ENCODE measurements at regions not wholly inside any gene's neighbourhood (a gene's known extent, or its start where the extent isn't known, plus 50 kb on each side); places are given as distances from the start of the nearest gene placed in this dataset.
A peak's percentile ranks its signal among the peaks of the same experiment; 100 is the strongest.

DNA sequence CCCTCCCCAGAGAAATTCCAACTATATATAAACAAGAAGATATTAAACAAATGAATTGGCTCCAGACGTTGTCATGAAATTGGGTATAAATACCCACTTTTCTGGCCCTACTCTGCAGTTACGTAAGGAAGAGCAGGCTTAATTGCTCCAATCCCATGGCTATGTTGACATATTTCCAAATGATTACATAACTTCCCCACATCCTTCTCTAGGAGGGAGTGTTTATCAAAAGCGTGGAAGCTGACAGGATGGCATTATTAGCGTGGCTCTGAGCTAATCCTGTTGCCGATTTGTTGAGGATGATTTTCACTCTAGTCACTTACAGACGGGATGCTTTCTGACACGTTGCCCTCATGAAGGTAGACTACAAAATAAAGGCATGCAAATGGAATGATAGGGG lies 347.5 kb upstream of the TMCO5A start:
- Histone ChIP-seq H3K4me1 (ENCODE audit: control insufficient read depth, insufficient read depth, low read length) (no peaks in the 10 kb centered on the region), H3K36me3 (ENCODE audit: control insufficient read depth, insufficient read depth, low read length) (no peaks in the 10 kb centered on the region), H3K9me3 (replicated peaks; ENCODE audit: control insufficient read depth, low read depth, low read length) (peaks cover 10% of the 10 kb centered on the region), H3K27ac (ENCODE audit: low read length) (peak overlapping the region; percentile 37), H3K27me3 (ENCODE audit: control insufficient read depth, insufficient read depth, low read length) (no peaks in the 10 kb centered on the region), H3K4me3 (ENCODE audit: low read length) (no peak overlapping the region)
- WGBS (ENCODE audit: insufficient coverage) = 31% methylated on average over 2 of the region's 7 CpGs
- DNase-seq = peak; percentile 30

- Histone ChIP-seq H3K36me3 (ENCODE audit: control insufficient read depth, insufficient read depth, low read length) (no peaks in the 10 kb centered on the region), H3K27me3 (ENCODE audit: control insufficient read depth, insufficient read depth, low read length) (no peaks in the 10 kb centered on the region), H3K27ac (ENCODE audit: low read length) (no peak overlapping the region), H3K9me3 (replicated peaks; ENCODE audit: control insufficient read depth, low read depth, low read length) (no peaks in the 10 kb centered on the region), H3K4me1 (ENCODE audit: control insufficient read depth, insufficient read depth, low read length) (no peaks in the 10 kb centered on the region), H3K4me3 (ENCODE audit: low read length) (no peak overlapping the region)
- WGBS (ENCODE audit: insufficient coverage) = no CpG with 5 or more reads among the region's 2 CpGs
- DNase-seq = no peak
Observed at GRCh38 chr15:37594417-37594816, 340.0 kb upstream of the TMCO5A start.

GRCh38 chr15:37595426-37595970 lies 338.9 kb upstream of the TMCO5A start:
- WGBS (ENCODE audit: insufficient coverage) = 40% methylated on average over 1 of the region's 4 CpGs

DNA sequence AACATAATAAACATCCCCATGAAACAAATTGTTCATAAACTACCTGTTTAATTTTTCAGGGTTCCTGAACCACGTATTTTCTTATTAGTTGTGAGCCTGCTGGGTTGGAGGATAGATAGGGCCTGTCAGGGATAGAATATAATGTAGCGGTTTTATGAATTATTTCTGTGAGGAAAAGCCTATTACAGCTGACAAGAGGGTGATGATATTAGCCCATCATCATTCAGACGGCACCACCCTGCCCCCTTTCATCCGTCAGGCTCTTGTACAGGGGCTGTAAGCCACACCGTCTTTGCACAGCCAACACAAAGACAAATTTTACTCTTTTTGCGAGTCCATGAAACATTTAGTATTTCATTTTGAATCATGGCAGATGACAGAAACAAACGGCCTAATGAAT lies 335.3 kb upstream of the TMCO5A start:
- Histone ChIP-seq H3K4me3 (ENCODE audit: low read length) (no peak overlapping the region), H3K9me3 (replicated peaks; ENCODE audit: control insufficient read depth, low read depth, low read length) (no peaks in the 10 kb centered on the region), H3K27ac (ENCODE audit: low read length) (no peak overlapping the region), H3K36me3 (ENCODE audit: control insufficient read depth, insufficient read depth, low read length) (no peaks in the 10 kb centered on the region), H3K4me1 (ENCODE audit: control insufficient read depth, insufficient read depth, low read length) (no peaks in the 10 kb centered on the region), H3K27me3 (ENCODE audit: control insufficient read depth, insufficient read depth, low read length) (no peaks in the 10 kb centered on the region)
- WGBS (ENCODE audit: insufficient coverage) = 93% methylated on average over 2 of the region's 7 CpGs
- DNase-seq = no peak

More at GRCh38 chr15:37595426-37595970, 338.9 kb upstream of the TMCO5A start:
- no peaks in the 10 kb centered on the region for H3K36me3 ChIP-seq (ENCODE audit: control insufficient read depth, insufficient read depth, low read length)
- H3K9me3 ChIP-seq (replicated peaks; ENCODE audit: control insufficient read depth, low read depth, low read length) = no peaks in the 10 kb centered on the region
- H3K4me1 ChIP-seq (ENCODE audit: control insufficient read depth, insufficient read depth, low read length) = no peaks in the 10 kb centered on the region
- no peak overlapping the region for H3K27ac ChIP-seq (ENCODE audit: low read length)
- no peak overlapping the region for H3K4me3 ChIP-seq (ENCODE audit: low read length)
- H3K27me3 ChIP-seq (ENCODE audit: control insufficient read depth, insufficient read depth, low read length) = no peaks in the 10 kb centered on the region
- DNase-seq = no peak

- H3K36me3 ChIP-seq (ENCODE audit: control insufficient read depth, insufficient read depth, low read length) = no peaks in the 10 kb centered on the region
- WGBS (ENCODE audit: insufficient coverage) = no CpG with 5 or more reads among the region's 1 CpG
- H3K4me3 ChIP-seq (ENCODE audit: low read length) = no peak overlapping the region
- no peaks in the 10 kb centered on the region for H3K9me3 ChIP-seq (replicated peaks; ENCODE audit: control insufficient read depth, low read depth, low read length)
- H3K27me3 ChIP-seq (ENCODE audit: control insufficient read depth, insufficient read depth, low read length) = no peaks in the 10 kb centered on the region
- no peak for DNase-seq
- H3K27ac ChIP-seq (ENCODE audit: low read length) = no peak overlapping the region
- no peaks in the 10 kb centered on the region for H3K4me1 ChIP-seq (ENCODE audit: control insufficient read depth, insufficient read depth, low read length)
Observed at GRCh38 chr15:37616215-37616614, 318.2 kb upstream of the TMCO5A start.

DNA sequence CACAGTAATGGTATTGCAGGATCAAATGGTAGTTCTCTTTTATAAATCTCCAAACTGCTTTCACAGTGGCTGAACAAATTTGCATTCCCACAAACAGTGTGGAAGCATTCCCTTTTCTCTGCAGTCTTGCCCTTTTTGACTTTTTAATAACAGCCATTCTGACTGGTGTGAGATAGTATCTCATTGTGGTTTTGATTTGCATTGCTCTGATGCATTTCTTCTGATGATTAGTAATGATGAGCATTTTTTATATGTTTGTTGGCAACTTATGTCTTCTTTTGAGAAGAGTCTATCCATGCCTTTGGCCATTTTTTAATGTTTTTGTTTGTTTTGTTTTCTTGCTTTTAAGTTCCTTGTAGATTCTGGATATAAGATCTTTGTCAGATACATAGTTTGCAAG lies 316.1 kb upstream of the TMCO5A start:
- DNase-seq = no peak
- Histone ChIP-seq H3K27me3 (ENCODE audit: control insufficient read depth, insufficient read depth, low read length) (no peaks in the 10 kb centered on the region), H3K9me3 (replicated peaks; ENCODE audit: control insufficient read depth, low read depth, low read length) (no peaks in the 10 kb centered on the region), H3K4me1 (ENCODE audit: control insufficient read depth, insufficient read depth, low read length) (no peaks in the 10 kb centered on the region), H3K36me3 (ENCODE audit: control insufficient read depth, insufficient read depth, low read length) (no peaks in the 10 kb centered on the region), H3K4me3 (ENCODE audit: low read length) (no peak overlapping the region), H3K27ac (ENCODE audit: low read length) (no peak overlapping the region)

GRCh38 chr15:37619358-37620042 lies 314.9 kb upstream of the TMCO5A start:
- no peak for DNase-seq
- 100% methylated on average over 1 of the region's 2 CpGs for WGBS (ENCODE audit: insufficient coverage)

GRCh38 chr15:37625576-37625975 lies 308.9 kb upstream of the TMCO5A start:
- no peak for DNase-seq
- no peak overlapping the region for H3K4me3 ChIP-seq (ENCODE audit: low read length)
- H3K9me3 ChIP-seq (replicated peaks; ENCODE audit: control insufficient read depth, low read depth, low read length) = no peaks in the 10 kb centered on the region
- no peaks in the 10 kb centered on the region for H3K36me3 ChIP-seq (ENCODE audit: control insufficient read depth, insufficient read depth, low read length)
- H3K4me1 ChIP-seq (ENCODE audit: control insufficient read depth, insufficient read depth, low read length) = no peaks in the 10 kb centered on the region
- no peaks in the 10 kb centered on the region for H3K27me3 ChIP-seq (ENCODE audit: control insufficient read depth, insufficient read depth, low read length)
- no peak overlapping the region for H3K27ac ChIP-seq (ENCODE audit: low read length)

More at GRCh38 chr15:37619358-37620042, 314.9 kb upstream of the TMCO5A start:
- Histone ChIP-seq H3K27ac (ENCODE audit: low read length) (no peak overlapping the region), H3K4me3 (ENCODE audit: low read length) (no peak overlapping the region), H3K36me3 (ENCODE audit: control insufficient read depth, insufficient read depth, low read length) (no peaks in the 10 kb centered on the region), H3K9me3 (replicated peaks; ENCODE audit: control insufficient read depth, low read depth, low read length) (no peaks in the 10 kb centered on the region), H3K4me1 (ENCODE audit: control insufficient read depth, insufficient read depth, low read length) (no peaks in the 10 kb centered on the region), H3K27me3 (ENCODE audit: control insufficient read depth, insufficient read depth, low read length) (no peaks in the 10 kb centered on the region)

DNA sequence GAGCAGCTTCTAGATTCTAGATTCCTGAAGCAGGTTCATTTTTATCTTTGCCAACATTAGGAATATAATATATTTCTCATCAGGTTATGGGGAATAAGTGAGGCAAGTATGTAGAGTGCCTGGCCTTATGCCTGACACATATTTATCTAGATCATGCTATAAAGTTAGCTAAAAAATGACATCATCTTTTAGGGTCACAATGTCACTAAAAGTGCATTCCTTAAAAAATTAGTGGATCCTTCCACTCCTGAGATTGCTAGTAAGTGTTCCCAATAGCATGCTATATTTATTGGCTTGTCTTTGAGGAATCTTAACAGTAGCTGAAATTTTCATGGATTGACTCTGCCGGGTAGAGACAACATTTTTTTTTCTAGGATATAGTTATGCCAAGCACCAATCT lies 305.9 kb upstream of the TMCO5A start:
- Histone ChIP-seq H3K36me3 (ENCODE audit: control insufficient read depth, insufficient read depth, low read length) (no peaks in the 10 kb centered on the region), H3K9me3 (replicated peaks; ENCODE audit: control insufficient read depth, low read depth, low read length) (no peaks in the 10 kb centered on the region), H3K27ac (ENCODE audit: low read length) (no peak overlapping the region), H3K27me3 (ENCODE audit: control insufficient read depth, insufficient read depth, low read length) (no peaks in the 10 kb centered on the region), H3K4me1 (ENCODE audit: control insufficient read depth, insufficient read depth, low read length) (no peaks in the 10 kb centered on the region), H3K4me3 (ENCODE audit: low read length) (no peak overlapping the region)
- no CpG with 5 or more reads among the region's 1 CpG for WGBS (ENCODE audit: insufficient coverage)
- no peak for DNase-seq

DNA sequence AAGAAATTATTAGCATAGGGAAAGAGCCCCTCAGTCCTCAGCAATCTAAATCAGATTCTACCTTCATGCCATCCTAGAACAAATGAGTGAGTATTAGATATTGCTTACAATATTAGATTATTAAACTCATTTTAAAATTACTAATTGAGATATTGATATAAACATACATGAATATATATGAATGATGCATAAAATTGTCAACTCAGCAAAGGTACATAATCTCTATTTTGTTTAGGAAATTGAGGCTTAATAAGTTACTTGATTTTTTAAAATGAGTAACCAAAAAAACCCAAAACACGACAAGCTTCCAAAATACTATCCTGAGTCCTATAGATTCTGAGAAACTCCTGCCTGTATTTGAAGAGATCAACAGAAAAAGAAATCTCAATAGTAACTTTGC lies 297.7 kb upstream of the TMCO5A start:
- no peaks in the 10 kb centered on the region for H3K9me3 ChIP-seq (replicated peaks; ENCODE audit: control insufficient read depth, low read depth, low read length)
- WGBS (ENCODE audit: insufficient coverage) = no CpG with 5 or more reads among the region's 1 CpG
- DNase-seq = no peak

DNA sequence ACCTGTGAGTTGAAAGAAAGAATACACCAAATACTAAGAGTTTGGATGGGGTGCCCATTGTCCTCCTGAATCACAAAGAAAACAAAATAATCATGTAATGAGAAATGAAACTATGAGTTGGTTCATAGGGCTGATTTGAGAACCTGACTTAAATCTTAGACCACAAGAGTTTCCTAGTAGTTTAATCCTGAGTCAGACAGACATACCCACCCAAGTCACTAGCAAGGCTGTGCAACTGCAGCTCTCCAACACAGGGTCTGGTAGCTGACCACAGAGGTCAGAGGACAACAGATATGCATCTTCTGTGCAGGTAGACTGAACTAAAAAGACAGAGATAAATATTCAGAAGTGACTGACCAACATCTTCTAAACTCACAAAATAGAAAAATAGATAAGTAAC lies 296.3 kb upstream of the TMCO5A start:
- Histone ChIP-seq H3K9me3 (replicated peaks; ENCODE audit: control insufficient read depth, low read depth, low read length) (no peaks in the 10 kb centered on the region), H3K27ac (ENCODE audit: low read length) (no peak overlapping the region), H3K36me3 (ENCODE audit: control insufficient read depth, insufficient read depth, low read length) (no peaks in the 10 kb centered on the region), H3K4me1 (ENCODE audit: control insufficient read depth, insufficient read depth, low read length) (no peaks in the 10 kb centered on the region), H3K4me3 (ENCODE audit: low read length) (no peak overlapping the region), H3K27me3 (ENCODE audit: control insufficient read depth, insufficient read depth, low read length) (no peaks in the 10 kb centered on the region)
- no peak for DNase-seq

More for the DNA sequence above, 297.7 kb upstream of the TMCO5A start:
- no peaks in the 10 kb centered on the region for H3K27me3 ChIP-seq (ENCODE audit: control insufficient read depth, insufficient read depth, low read length)
- no peaks in the 10 kb centered on the region for H3K36me3 ChIP-seq (ENCODE audit: control insufficient read depth, insufficient read depth, low read length)
- H3K4me3 ChIP-seq (ENCODE audit: low read length) = no peak overlapping the region
- H3K4me1 ChIP-seq (ENCODE audit: control insufficient read depth, insufficient read depth, low read length) = no peaks in the 10 kb centered on the region
- no peak overlapping the region for H3K27ac ChIP-seq (ENCODE audit: low read length)

Data from muscle of leg (tissue), 3 donors.